HEK293 (cell line): ENCODE measurements at regions not wholly inside any gene's neighbourhood (a gene's known extent, or its start where the extent isn't known, plus 50 kb on each side); places are given as distances from the start of the nearest gene placed in this dataset.

Experiments
- GLIS2 ChIP-seq: fragments of 450-650 bp; formaldehyde crosslinking; IDR thresholded peaks from 2 replicates; pipeline ENCODE4 v1.5.1; 2016; ENCODE audit warnings: missing biosample characterization, missing genetic modification characterization
- ZBTB7A ChIP-seq: fragments of 450-650 bp; formaldehyde crosslinking; IDR thresholded peaks from 2 replicates; pipeline ENCODE4 v1.5.1; 2016; ENCODE audit warnings: low read depth, missing biosample characterization, missing genetic modification characterization
- ZNF140 ChIP-seq: fragments of 450-650 bp; formaldehyde crosslinking; IDR thresholded peaks from 2 replicates; pipeline ENCODE4 v1.5.1; 2016; ENCODE audit warnings: missing biosample characterization, missing genetic modification characterization
- ZNF202 ChIP-seq: fragments of 450-650 bp; formaldehyde crosslinking; IDR thresholded peaks from 2 replicates; pipeline ENCODE4 v1.5.1; 2016; ENCODE audit warnings: missing biosample characterization, missing genetic modification characterization, borderline replicate concordance
- ZNF239 ChIP-seq: fragments of 450-650 bp; formaldehyde crosslinking; IDR thresholded peaks from 2 replicates; pipeline ENCODE4 v1.5.1; 2016; ENCODE audit warnings: missing biosample characterization, missing genetic modification characterization
- ZNF501 ChIP-seq: fragments of 450-650 bp; formaldehyde crosslinking; IDR thresholded peaks from 2 replicates; pipeline ENCODE4 v1.5.1; 2016; ENCODE audit warnings: missing biosample characterization, missing genetic modification characterization
- ZNF555 ChIP-seq: fragments of 450-650 bp; formaldehyde crosslinking; conservative IDR thresholded peaks from 2 replicates; pipeline ENCODE4 v1.5.1; 2017; ENCODE audit warnings: missing biosample characterization, mild to moderate bottlenecking, missing genetic modification characterization, inconsistent platforms
- ZNF677 ChIP-seq: fragments of 450-650 bp; IDR thresholded peaks from 2 replicates; pipeline ENCODE4 v1.5.0; 2018; ENCODE audit warnings: missing biosample characterization, mild to moderate bottlenecking, missing genetic modification characterization, moderate library complexity
- TF ChIP-seq, protein P1 (sequence below): fragments of 450-650 bp; formaldehyde crosslinking; IDR thresholded peaks from 2 replicates; pipeline ENCODE4 v1.5.1; 2016; ENCODE audit warnings: missing biosample characterization, missing genetic modification characterization
- TF ChIP-seq, protein P2 (sequence below): fragments of 450-650 bp; formaldehyde crosslinking; IDR thresholded peaks from 2 replicates; pipeline ENCODE4 v1.5.1; 2016; ENCODE audit warnings: missing biosample characterization, missing genetic modification characterization
- TF ChIP-seq, protein P3 (sequence below): fragments of 450-650 bp; formaldehyde crosslinking; IDR thresholded peaks from 2 replicates; pipeline ENCODE4 v1.5.1; 2016; ENCODE audit warnings: missing biosample characterization, missing genetic modification characterization
- TF ChIP-seq, protein P4 (sequence below): fragments of 450-650 bp; formaldehyde crosslinking; optimal IDR thresholded peaks from 2 replicates; pipeline ENCODE3; 2016; ENCODE audit warnings: missing biosample characterization, mild to moderate bottlenecking, missing genetic modification characterization
- TF ChIP-seq, protein P5 (sequence below): fragments of 450-650 bp; formaldehyde crosslinking; IDR thresholded peaks from 2 replicates; pipeline ENCODE4 v1.5.1; 2017; ENCODE audit warnings: missing biosample characterization, missing genetic modification characterization

DNA sequence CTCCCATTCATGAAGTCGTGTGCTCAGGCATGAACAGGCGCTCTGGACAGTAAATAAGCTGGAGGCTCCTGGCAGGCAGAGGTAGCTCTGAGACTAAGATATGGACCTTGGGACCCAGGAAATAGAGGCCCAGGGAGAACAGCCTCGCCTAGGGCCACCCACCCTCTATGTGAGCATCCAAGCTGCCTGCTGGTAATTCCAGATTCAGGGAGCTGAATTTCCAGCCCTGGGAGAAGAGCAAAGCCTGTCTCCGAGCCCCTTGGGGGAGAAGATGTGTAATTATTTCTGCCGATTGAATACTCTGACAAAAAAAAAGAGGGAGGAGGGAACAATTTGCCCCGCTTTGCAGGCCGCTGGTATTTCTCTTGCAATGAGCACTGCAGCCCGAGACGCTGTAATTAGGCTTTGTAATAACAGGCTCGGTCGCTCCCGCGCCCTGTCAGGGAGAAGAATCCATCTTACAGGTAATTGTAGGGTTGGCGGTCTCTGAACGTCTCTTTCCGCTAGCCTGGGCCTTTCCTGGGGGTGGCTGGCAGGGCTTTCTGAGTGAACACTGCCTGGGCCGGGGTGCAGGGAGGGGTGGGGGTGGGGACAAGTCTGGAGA lies 131.5 kb downstream of the WNT7A start:
- TF ChIP-seq ZNF555 (tag by site-specific recombination) (no peak), ZNF677 (tag by site-specific recombination) (no peak), ZNF202 (tag by site-specific recombination) (no peak), ZNF140 (tag by site-specific recombination) (no peak), ZBTB7A (tag by site-specific recombination) (no peak), GLIS2 (tag by site-specific recombination) (no peak), ZNF239 (tag by site-specific recombination) (no peak), ZNF501 (no peak)
- TF ChIP-seq, protein P1, sequence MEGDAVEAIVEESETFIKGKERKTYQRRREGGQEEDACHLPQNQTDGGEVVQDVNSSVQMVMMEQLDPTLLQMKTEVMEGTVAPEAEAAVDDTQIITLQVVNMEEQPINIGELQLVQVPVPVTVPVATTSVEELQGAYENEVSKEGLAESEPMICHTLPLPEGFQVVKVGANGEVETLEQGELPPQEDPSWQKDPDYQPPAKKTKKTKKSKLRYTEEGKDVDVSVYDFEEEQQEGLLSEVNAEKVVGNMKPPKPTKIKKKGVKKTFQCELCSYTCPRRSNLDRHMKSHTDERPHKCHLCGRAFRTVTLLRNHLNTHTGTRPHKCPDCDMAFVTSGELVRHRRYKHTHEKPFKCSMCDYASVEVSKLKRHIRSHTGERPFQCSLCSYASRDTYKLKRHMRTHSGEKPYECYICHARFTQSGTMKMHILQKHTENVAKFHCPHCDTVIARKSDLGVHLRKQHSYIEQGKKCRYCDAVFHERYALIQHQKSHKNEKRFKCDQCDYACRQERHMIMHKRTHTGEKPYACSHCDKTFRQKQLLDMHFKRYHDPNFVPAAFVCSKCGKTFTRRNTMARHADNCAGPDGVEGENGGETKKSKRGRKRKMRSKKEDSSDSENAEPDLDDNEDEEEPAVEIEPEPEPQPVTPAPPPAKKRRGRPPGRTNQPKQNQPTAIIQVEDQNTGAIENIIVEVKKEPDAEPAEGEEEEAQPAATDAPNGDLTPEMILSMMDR: no peak
- TF ChIP-seq, protein P2, sequence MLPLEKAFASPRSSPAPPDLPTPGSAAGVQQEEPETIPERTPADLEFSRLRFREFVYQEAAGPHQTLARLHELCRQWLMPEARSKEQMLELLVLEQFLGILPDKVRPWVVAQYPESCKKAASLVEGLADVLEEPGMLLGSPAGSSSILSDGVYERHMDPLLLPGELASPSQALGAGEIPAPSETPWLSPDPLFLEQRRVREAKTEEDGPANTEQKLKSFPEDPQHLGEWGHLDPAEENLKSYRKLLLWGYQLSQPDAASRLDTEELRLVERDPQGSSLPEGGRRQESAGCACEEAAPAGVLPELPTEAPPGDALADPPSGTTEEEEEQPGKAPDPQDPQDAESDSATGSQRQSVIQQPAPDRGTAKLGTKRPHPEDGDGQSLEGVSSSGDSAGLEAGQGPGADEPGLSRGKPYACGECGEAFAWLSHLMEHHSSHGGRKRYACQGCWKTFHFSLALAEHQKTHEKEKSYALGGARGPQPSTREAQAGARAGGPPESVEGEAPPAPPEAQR: no peak
- TF ChIP-seq, protein P3, sequence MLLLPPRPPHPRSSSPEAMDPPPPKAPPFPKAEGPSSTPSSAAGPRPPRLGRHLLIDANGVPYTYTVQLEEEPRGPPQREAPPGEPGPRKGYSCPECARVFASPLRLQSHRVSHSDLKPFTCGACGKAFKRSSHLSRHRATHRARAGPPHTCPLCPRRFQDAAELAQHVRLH (tag by site-specific recombination): no peak
- TF ChIP-seq, protein P4, sequence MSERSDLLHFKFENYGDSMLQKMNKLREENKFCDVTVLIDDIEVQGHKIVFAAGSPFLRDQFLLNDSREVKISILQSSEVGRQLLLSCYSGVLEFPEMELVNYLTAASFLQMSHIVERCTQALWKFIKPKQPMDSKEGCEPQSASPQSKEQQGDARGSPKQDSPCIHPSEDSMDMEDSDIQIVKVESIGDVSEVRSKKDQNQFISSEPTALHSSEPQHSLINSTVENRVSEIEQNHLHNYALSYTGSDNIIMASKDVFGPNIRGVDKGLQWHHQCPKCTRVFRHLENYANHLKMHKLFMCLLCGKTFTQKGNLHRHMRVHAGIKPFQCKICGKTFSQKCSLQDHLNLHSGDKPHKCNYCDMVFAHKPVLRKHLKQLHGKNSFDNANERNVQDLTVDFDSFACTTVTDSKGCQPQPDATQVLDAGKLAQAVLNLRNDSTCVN (tag by site-specific recombination): no peak
- TF ChIP-seq, protein P5, sequence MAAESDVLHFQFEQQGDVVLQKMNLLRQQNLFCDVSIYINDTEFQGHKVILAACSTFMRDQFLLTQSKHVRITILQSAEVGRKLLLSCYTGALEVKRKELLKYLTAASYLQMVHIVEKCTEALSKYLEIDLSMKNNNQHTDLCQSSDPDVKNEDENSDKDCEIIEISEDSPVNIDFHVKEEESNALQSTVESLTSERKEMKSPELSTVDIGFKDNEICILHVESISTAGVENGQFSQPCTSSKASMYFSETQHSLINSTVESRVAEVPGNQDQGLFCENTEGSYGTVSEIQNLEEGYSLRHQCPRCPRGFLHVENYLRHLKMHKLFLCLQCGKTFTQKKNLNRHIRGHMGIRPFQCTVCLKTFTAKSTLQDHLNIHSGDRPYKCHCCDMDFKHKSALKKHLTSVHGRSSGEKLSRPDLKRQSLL (tag by site-specific recombination): no peak
